ENCODE measurements at regions not wholly inside any gene's neighbourhood (a gene's known extent, or its start where the extent isn't known, plus 50 kb on each side); places are given as distances from the start of the nearest gene placed in this dataset.
"Not testable (repeated sequence)": the region's sequence is repeated elsewhere in the genome, so short reads cannot be mapped to it uniquely, and the experiment has no call there.

DNA sequence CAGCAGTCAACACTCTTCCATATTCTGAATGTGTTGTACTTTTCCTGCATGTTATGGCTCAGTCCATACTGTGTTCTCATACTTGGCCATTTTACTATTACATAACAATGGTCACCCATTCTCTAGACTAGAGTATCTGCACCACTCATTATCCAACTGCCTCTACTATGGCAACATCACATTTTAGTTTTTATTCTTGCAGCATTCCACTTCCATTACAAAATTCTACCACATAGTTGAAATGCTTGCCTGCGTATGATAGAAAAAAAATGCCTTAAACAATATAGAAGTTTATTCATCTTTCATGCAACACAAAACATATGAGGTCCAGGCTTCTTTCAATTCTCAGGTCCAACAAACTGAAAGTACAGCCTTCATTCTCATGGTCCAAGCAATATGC lies 128.0 kb downstream of the TENT5A start:
- no peak for DNase-seq (ENCODE audit: low spot score)

DNA sequence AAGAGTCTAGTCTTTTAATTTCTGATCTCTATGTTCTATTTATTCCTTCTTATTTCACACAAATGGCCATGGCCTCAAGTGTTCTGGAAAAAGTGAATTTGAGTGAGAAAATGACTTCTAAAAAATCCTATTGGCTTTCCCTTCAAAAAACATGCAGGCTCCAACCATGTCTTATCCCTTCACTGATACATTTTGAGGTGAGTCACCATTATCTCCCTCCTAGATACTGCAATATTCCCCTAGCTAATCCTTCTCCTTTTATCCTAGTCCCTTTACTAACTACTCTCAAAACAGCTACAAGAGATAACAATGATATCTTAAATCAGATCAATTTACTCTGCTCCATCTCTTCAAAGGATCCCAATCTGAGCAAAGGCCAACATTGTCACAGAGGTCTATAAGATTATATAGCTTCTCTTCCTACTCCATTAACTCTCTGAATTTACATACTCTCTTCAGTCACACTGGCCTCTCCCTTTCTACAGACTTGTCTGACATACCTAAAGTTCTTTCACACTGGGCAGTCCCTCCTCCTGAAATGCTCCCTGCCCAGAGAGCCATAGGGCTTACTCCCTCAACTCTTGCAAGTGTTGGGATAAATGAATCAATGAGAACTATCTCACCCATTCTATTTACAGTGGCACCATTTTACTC lies 129.2 kb downstream of the TENT5A start:
- no peak for DNase-seq (ENCODE audit: low spot score)

DNA sequence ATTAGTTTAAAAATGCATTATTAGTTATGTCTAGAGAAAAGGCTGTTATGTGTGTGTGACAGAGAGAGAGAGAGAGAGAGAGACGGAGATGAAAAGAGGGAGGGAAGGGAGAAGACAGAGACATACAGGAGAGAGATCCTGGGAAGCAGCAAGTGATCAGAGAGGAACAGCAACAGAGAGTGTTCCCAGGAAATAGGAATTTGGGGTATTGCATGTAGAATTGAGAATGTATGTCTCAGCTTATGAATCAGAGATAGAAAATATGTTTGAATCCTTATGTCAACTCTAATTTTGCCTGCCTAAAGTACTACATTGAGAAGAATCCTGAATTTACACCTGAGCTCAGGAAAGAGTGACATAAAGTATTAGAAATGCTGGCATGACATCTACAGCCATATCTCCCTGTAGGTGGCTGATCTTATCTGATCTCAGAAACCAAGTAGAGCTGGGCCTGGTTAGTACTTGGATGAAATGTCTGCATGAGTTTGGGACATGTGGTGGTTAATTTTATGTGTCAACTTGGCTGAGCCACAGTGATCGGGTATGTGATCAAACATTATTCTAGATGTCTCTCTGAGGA lies 130.6 kb downstream of the TENT5A start:
- DNase-seq (ENCODE audit: low spot score), result no peak

DNA sequence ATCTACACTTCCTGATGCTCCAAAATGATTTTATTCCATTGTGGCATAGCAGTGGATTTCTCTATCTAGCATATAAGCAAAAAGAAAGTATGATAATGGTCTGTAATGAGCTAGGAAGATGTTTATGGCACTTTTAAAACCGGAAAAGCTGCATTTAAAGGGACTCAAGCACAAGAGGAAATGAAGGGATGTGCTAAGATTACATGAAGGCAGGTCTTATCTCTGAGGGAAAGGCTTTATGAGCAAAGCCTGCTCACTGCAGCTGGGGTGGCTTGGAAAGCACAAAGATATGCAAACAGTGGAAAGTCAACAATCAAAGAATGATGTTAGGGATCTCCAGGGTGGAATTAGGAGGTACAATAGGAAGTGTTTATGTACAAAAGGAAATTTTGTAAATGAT lies 138.2 kb downstream of the TENT5A start:
- no peak for DNase-seq (ENCODE audit: low spot score)

DNA sequence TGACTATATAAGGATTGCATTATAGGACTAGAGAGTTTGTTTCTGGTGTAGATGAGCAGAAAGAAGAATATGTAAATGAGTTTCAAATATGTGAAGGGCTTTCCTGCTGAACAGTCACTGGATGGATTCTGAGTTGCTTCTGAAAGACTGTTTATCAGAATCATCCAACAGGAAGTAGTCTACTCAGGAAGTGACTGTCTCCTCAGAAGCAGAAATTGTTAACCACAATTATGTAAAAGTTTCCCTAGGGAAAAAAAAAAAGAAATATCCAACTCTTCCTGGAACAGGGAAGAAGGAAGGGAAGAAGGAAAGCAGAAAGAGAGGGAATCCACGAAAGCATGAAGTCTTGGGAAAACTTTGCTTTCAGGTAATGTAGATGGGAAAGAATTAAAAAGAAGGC lies 138.9 kb downstream of the TENT5A start:
- no peak for DNase-seq (ENCODE audit: low spot score)

DNA sequence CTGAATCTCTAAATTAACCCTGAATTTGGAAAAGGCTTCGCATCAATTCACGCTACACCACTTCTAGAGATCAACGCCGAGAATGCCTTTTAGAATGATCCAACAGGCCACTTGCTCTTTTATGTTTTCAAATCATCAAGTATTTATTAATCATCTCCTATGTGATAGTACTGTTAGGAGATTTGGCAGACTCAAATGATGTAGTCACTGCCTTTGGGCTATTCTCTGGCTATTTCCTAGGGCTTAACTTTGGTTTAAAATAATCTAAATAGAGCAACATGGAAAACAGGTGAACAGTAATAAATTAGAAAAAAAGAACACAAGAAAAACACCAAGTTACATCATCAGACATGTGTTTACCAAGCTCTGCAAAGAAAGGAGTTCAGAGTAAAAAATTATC lies 140.3 kb downstream of the TENT5A start:
- DNase-seq (ENCODE audit: low spot score), result no peak

DNA sequence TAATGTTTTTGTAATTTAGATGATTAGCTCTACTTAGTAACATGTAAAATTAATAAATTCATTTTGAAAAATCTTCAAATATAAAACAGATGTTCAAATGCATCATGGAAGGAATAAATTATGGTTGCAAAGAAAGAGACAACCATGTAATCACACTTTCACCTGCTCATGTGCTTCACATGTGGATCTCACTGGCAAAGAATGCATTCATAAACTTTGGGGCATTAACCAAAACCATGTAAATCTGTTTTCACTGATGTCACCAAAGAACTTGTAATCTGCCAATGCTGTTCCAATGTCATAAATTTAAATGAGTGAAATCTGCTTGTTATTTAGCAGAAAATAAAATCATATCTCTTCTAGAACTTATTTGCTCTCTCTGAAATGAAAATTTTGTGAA lies 142.7 kb downstream of the TENT5A start:
- DNase-seq (ENCODE audit: low spot score), result no peak

DNA sequence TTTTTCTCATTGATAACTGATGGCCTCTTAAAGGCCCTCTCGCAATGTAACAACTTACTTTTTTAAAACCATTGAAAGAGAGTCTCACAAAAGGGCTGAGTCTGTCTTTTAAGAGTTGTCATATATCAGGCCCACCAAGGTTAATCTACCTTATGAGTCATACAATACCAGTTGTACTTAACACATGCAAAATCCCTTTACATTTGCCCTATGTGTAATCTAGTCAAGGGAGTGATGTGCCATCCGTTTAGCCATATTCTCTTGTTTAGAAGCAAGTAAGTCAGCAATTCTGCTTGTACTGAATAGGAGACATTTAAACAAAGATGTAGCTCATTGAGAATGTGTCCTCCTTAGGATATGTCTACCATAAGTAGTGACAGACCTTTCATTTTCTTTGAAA lies 143.7 kb downstream of the TENT5A start:
- no peak for DNase-seq (ENCODE audit: low spot score)

DNA sequence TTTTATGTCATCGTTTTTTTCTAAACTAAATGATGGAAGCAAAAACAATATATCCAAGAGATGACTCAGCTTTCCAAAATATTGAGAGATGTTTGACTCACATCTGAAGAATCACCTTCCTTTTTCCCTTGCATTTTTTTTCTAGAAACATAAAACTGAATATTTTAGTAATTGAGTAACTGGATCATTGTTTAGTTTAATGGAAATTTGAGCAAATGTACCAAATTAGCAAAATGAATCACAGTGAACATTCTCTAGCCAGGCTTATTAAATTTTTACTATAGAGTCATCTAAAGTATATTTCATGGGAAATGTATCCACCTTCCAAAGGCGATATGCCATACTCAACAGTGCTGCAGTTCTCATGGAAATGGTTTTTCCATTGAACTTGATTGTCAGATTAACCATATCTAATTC lies 145.5 kb downstream of the TENT5A start:
- DNase-seq (ENCODE audit: low spot score), result no peak

DNA sequence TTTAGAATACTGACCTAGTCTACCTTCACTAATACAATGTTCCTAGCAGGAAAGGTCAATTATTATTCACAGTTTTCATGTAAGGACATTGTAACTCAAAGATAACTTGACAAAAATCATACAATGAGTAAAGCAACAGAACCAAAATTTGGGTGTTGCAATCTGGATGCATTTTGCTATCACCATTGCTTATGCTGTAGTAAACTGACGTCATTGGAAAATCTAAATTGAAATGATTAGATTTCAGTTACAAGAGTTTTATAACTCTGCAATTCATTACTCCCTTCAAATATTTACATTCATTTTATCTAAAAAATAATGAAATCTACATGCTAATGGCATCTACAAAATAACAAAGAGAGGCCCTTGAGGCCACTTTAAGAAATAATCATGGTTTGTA lies 147.0 kb downstream of the TENT5A start:
- no peak for DNase-seq (ENCODE audit: low spot score)

DNA sequence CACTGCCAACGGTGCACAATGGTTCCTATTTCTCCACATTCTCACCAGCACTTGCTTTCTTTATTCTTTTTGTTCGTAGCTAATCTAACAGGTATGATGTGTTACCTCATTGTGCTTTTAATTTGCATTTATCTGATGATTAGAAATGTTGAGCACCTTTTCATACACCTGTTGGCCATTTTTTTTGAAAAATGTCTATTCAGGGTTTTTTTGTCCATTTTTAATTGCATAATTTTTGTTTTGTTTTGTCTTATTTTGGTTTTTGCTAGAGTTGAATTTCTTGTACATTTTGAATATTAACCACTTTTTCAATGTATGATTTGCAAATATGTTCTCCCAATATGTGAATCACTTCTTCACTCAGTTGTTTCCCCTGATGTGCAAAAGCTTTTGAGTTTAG lies 150.6 kb downstream of the TENT5A start:
- DNase-seq (ENCODE audit: low spot score), result no peak

DNA sequence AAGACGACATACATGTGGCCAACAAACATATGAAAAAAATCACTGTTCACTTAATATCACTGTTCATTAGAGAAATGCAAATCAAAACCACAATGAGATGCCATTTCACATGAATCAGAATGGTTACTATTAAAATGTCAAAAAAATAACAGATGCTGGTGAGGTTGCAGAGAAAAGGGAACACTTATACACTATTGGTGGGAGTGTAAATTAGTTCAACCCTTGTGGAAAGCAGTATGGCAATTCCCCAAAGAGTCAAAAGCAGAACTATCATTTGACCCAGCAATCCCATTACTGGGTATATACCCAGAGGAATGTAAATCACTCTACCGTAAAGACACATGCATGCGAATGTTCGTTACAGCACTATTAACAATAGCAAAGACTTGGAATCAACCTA lies 152.0 kb downstream of the TENT5A start:
- not testable (repeated sequence) for DNase-seq (ENCODE audit: low spot score)

DNA sequence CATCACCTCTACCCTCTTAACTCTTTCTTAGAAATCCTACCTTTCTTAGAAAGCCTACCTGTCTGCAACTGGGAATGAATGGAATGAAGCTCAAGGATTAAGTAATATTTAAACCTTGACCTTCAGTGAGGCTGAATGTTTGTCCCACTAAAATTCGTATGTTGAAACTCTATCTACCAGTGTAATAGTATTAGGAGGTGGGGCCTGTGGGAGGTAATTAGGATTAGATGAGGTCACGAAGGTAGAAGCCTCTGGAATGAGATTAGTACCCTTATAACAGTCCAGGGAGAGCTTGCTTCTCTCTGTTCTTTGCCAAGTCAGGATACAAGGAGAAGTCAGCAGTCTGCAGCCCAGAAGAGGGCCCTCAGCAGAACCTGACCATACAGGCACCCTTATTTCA lies 158.0 kb downstream of the TENT5A start:
- DNase-seq (ENCODE audit: low spot score), result no peak

DNA sequence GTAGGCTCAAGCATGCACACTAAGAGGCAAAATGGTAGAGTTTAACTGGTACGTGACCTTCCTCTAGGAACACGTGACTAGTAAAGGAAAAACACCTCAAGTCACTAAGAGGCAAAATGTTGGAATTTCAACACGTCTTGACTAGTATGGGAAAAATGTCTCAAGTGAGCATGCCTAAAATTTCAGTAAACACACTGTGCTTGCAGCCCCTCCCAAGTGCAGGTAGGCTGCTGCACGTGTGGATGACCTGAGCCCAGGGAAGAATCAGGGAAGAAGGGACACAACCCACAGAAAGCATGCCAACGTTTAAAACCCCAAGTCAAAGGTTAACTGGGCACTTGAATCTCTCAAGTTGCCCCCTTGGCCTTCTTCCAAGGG lies 162.2 kb downstream of the TENT5A start:
- DNase-seq (ENCODE audit: low spot score), result no peak

DNA sequence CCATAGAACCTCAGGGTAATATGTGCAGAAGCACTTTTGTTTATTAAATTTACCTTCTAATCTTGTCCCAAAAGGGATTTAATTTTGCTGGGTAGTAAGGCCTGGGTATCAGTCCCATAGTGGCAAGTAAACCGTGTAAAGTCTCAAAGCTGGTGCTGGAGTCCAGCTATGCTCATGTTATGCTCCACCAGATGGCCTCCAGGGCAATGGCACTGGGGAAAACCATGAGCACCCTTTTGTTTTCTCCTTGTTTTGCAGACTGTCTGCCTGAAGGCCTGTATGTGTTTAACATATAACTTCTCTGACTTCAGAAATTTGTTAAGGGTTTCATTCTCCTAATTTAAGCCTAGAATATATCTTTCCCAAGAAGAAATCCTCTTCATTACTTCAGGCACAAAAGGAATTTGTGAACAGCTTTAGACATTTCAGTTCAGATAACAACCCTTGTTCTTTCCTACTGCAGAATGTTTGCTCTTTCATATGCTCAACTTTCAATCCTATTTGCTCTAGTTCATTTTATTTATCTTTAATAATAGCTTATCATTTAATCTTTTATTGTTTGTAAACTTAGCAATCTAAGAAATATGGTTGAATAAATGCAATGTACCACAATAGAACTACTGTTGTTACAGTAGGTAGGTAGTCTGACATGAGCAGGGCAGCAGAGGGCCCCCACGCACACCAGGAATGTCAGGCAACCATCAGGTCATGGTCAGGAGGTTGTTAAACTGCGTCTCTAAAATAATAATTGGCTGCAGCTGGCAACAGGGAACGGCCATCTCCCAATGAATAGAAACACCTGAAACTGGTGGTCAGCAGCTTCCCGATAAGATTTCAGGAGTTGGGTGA lies 162.8 kb downstream of the TENT5A start:
- no peak for DNase-seq (ENCODE audit: low spot score)

DNA sequence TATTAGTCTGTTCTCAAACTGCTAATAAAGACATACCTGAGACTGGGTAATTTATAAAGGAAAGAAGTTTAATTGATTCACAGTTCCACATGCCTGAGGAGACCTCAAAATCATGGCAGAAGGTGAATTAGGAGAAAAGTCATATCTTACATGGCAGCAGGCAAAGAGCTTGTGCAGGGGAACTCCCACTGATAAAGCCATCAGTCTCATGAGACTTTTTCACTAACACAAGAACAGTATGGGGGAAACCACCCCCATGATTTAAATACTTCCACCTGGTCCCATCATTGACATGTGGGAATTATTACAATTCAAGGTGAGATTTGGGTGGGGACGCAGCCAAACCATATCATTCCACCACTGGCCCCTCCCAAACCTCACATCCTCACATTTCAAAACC lies 166.8 kb downstream of the TENT5A start:
- not testable (repeated sequence) for DNase-seq (ENCODE audit: low spot score)

DNA sequence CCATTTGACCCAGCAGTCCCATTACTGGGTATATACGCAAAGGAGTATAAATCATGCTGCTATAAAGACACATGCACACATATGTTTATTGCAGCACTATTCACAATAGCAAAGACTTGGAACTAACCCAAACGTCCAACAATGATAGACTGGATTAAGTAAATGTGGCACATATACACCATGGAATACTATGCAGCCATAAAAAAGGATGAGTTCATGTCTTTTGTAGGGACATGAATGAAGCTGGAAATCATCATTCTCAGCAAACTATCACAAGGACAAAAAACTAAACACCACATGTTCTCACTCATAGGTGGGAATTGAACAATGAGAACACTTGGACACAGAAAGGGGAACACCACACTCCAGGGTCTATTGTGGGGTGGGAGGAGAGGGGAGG lies 168.3 kb downstream of the TENT5A start:
- DNase-seq (ENCODE audit: low spot score), result not testable (repeated sequence)

DNA sequence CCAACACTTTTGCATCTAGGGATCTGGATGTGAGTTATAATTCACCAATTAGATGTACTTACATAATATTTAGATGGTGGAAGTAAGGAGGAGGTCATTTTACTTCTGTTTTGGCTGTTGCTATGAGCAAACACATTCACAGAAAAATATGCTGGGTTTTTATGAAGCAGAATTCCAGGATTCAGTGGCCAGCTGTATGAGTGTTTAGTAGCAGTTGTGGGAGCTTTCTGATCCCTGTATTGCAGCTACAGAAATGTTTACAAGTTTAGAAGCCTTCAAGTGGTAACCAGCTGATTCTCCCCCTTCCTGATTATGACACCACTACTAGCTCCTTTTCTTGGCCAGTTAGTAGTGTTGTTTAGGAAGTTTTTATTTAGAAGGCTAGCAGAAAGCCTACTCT lies 177.0 kb downstream of the TENT5A start:
- no peak for DNase-seq (ENCODE audit: low spot score)

DNA sequence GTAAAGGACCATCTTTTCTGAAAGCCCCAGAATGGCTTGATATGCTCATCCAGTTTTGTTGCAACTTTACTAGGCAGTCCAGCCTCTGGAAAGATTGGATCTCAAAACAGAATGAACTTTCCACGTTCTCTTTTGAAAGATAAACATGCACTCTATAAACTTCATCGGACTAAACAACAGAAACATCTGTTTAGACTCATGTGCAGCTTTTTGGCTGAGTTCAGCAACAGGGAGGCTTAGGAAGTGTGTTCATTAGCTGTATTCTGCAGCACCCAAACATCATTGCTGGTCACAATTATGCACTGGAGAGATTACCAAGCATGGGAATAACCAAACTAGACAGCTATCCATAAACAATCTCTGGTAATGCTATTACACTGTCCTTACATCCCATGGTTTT lies 180.5 kb downstream of the TENT5A start:
- DNase-seq (ENCODE audit: low spot score), result no peak

DNA sequence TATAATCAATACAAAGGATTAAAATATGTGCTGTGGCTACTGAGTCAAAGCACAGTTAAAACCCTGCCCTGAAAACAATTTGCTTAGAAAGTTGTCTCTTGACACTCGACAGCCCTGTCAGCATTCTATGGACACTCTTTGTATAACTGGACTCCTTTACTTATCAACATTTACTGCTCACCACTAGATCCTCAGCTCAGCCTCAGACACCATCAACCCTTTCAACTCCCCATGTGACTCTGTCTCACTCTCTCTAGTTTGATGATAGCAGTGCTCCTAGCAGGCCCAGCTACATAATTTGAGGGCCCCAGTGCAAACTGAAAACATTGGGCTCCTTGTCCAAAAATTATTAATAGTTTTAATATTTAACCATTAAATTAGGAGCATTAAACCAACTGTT lies 181.8 kb downstream of the TENT5A start:
- DNase-seq (ENCODE audit: low spot score), result no peak

DNA sequence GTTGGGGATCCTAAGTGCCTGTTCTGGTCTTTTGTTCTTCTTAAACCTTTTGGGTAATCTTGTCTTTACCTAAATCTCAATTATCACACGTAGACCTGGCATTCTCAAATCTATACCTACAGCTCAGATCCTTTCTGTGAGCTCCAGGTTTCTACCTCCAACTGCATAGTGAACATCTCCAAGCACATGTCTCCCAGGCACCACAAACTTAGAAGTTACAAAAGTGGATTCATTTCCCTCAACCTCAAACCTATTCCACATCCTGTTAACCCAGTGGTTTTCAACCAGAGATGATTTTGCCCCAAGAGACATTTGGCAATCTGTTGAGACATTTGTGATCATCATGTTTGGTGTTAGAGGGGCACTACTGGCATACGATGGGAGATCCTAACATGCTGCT lies 183.5 kb downstream of the TENT5A start:
- DNase-seq (ENCODE audit: low spot score), result no peak

DNA sequence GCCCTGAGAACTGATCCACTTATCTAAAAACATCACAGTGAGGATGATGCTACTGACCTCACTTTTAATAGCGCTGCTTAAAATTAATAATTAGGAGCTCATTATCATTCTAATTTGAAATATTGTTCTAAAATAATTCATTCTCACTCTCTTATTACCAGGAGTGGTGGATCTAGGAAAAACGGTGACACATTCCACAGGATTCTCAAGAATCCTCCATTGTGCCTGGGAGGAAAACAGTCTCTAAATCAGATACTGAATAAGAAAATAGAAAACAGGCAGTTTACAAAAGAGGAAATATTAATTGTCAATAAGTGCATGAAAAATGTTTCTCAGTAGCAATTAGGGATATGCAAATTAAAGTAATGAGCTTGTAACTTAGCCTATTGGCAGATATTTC lies 187.4 kb downstream of the TENT5A start:
- DNase-seq (ENCODE audit: low spot score), result no peak

DNA sequence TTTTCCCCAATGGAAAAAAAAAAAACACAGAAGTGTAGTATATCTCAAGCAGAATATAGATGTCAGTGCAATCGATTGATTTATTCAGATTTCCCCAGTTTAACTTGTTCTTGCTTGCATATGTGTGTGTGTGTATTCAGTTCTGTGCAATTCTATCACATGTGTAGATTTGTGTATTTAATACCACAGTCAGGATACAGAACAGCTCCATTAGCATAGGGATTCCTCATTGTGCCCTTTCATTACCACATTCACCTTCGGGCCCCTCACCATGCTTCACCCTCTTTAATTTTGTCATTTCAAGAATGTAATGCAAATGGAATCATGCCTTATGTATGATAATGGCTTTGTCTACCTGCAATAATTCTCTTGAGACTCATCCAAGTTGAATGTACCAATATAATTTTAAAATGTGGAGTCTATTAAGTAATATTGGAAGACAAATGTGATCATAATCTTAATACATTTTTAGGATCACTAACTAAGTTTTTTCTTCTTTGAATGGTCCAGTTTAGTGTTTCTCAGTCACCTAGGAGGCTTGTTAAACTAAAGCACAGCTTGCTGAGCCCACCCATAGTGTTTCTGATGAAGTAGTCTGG lies 187.9 kb downstream of the TENT5A start:
- DNase-seq (ENCODE audit: low spot score), result no peak
